ENCODE measurements at regions not wholly inside any gene's neighbourhood (a gene's known extent, or its start where the extent isn't known, plus 50 kb on each side); places are given as distances from the start of the nearest gene placed in this dataset.

GRCh38 chr17:63369233-63369632 lies 76.9 kb downstream of the CYB561 start:
- no peak overlapping the region for H3K27ac ChIP-seq
- no peak for TF ChIP-seq CTCF (conservative IDR thresholded peaks at IDR 0.05)
- no peak for TF ChIP-seq ZFX (IDR thresholded peaks at IDR 0.05)

GRCh38 chr17:63370696-63371095 lies 75.4 kb downstream of the CYB561 start:
- no peak overlapping the region for H3K27ac ChIP-seq
- no peak for TF ChIP-seq ZFX (IDR thresholded peaks at IDR 0.05)
- no peak for TF ChIP-seq CTCF (conservative IDR thresholded peaks at IDR 0.05)

- no peak overlapping the region for H3K27ac ChIP-seq
- no peak for TF ChIP-seq ZFX (IDR thresholded peaks at IDR 0.05)
- no peak for TF ChIP-seq CTCF (conservative IDR thresholded peaks at IDR 0.05)
These were observed 69.2 kb downstream of the CYB561 start for GRCh38 chr17:63376949-63377348.

GRCh38 chr17:63378411-63379375 lies 67.4 kb downstream of the CYB561 start:
- TF ChIP-seq CTCF (conservative IDR thresholded peaks at IDR 0.05): no peak
- TF ChIP-seq ZFX (IDR thresholded peaks at IDR 0.05): no peak

GRCh38 chr17:63379636-63380035 lies 66.5 kb downstream of the CYB561 start:
- no peak for TF ChIP-seq CTCF (conservative IDR thresholded peaks at IDR 0.05)
- TF ChIP-seq ZFX (IDR thresholded peaks at IDR 0.05): no peak
- no peak overlapping the region for H3K27ac ChIP-seq

More at GRCh38 chr17:63378411-63379375, 67.4 kb downstream of the CYB561 start:
- no peak overlapping the region for H3K27ac ChIP-seq

- H3K27ac ChIP-seq: no peak overlapping the region
These were observed 64.9 kb downstream of the CYB561 start for GRCh38 chr17:63381101-63381729.

More at GRCh38 chr17:63381101-63381729, 64.9 kb downstream of the CYB561 start:
- no peak for TF ChIP-seq CTCF (conservative IDR thresholded peaks at IDR 0.05)
- no peak for TF ChIP-seq ZFX (IDR thresholded peaks at IDR 0.05)

All from C4-2B (cell line).